Ammon's horn (tissue), 1 donor: ENCODE measurements at regions not wholly inside any gene's neighbourhood (a gene's known extent, or its start where the extent isn't known, plus 50 kb on each side); places are given as distances from the start of the nearest gene placed in this dataset.

ENCODE experiments used
- DNase-seq: peaks from one replicate; pipeline ENCODE4 v3.0.0-alpha.2; 2016; ENCODE audit warnings: low spot score

- DNase-seq: no peak
These were observed 226.8 kb downstream of the C6orf118 start for GRCh38 chr6:165082636-165083035.

DNA sequence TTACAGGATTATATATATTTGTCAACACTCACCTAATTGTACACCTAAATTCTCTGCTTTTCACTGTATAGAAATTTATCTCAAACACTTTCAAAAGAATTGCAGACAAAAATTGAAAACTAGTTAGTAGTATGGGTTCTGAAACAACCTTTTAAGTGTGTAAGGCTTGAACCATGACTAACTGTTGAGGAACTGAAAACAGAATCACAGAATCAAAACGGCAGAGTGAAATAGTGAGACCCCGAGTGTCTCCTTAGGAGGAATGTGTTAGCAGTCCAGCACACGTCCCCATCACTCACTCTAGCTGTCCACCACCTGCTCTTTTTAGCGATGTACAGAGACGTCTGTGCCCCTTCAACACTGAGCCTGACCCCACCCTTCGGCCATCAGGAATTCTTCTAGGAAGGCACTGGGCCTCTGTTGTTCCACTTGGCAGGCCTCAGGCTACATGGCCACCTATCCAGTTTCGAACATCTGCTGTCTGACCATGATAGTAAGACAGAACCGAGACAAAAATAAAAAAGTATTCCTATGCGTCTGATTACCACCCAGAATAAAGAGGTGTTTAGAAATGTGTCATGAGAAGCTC, 227.4 kb downstream of the C6orf118 start:
- no peak for DNase-seq

- DNase-seq: no peak
These were observed 231.5 kb downstream of the C6orf118 start for GRCh38 chr6:165077876-165078275.

DNA sequence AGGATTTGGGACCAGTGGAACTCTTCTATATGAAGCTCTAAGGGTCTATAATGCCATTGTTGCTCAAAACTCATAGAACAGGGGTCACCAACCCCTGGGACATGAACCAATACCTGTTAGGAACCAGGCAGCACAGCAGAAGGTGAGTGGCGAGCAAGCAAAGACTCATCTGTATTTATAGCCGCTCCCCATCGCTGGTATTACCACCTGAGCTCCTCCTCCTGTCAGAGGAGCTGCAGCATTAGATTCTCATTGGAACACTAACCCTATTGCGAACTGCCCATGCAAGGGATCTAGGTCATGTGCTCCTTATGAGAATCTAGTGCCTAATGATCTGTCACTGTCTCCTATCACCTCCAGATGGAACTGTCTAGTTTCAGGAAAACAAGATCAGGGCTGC, 237.5 kb downstream of the C6orf118 start:
- no peak for DNase-seq

DNA sequence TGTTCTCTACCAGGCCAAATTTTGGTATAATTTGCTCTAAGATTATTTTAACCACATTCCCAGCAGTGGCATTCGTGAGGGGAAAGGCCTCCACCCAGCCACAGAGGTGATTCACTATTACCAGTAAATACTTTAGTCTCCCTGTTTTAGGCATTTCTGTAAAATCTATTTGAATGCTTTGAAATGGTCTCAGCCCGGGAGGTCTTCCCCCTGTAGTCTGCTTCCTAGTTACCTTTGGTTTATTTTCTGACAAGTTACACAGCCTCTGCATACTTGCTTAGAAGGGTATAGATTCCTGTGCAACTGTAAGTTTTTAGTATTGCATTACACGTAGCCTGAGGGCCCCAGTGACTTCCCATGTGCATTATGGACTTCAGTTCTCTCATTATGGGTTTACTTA, 248.7 kb downstream of the C6orf118 start:
- DNase-seq: no peak

DNA sequence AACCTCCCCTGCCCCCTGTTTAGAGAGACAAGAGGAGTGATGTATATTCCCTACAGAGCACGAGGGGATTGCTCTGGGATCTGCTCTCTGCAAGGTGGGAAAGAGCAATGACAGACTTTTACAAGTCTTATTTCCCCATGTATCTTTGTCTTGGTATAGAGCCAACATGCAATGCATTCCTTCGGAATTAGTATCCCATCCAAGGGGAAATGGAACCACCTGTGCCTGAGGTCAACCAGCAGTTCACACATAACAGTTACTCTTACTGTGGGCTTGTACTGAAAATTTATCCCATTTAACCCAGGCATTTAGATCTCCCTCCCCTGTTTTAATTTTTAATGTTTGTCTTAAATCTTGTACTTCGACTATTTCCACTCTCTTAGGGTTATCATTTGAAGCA, 250.4 kb downstream of the C6orf118 start:
- DNase-seq: no peak

DNA sequence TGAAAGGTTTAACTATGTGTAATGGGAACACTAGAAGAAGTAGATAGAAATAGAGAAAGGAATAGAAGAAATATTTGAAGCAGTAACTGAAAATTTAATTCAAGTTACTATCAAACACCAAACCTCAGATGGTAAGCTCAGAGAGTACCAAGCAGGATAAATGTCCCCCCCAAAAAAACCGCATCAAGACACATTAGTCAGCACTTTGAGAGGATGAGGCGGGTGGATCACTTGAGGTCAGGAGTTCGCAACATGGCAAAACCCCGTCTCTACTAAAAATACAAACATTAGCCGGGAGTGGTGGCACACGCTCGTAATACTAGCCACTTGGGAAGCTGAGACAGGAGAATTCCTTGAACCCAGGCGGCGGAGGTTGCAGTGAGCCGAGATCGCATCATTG, 253.1 kb downstream of the C6orf118 start:
- no peak for DNase-seq

DNA sequence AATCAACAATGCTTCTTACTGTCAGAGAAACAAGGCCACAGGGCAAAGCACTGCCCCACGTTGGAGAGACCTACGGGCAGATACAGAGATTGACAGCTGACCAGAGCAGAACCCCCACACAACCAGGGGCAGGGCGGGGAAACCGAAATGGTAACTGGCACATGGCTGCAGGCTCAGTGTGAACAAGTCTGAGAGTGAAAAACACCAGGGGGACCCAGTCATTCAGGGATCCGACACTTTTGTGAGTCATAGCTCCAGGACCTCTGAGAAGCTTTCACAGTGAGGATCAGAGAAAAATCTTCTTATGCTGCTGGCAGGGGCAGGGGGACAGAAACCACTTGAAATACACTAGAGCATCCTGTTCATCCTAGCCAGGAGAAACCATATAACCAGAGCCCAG, 254.2 kb downstream of the C6orf118 start:
- no peak for DNase-seq

- no peak for DNase-seq
These were observed 256.6 kb downstream of the C6orf118 start for GRCh38 chr6:165052561-165053480.

DNA sequence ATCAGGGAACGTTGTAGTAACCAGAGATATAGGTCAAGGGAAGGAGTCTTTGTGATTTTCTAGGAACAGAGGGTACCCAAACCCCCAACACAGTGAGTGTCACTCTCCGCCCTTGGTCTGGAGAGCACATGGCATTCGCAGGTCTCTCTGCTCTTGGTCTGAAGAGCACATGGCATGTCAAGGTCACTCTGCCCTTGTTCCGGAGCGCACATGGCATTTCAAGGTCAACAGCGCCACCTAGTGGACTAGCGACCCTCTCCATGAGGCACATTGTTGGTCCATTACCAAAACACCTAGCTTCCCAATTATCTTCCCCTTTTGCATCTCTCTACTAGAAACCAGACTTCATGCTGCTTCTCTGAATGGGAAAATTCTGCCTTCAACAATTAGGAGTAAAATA, 260.0 kb downstream of the C6orf118 start:
- peak; percentile 5 for DNase-seq

- no peak for DNase-seq
These were observed 261.5 kb downstream of the C6orf118 start for GRCh38 chr6:165047952-165048351.

DNA sequence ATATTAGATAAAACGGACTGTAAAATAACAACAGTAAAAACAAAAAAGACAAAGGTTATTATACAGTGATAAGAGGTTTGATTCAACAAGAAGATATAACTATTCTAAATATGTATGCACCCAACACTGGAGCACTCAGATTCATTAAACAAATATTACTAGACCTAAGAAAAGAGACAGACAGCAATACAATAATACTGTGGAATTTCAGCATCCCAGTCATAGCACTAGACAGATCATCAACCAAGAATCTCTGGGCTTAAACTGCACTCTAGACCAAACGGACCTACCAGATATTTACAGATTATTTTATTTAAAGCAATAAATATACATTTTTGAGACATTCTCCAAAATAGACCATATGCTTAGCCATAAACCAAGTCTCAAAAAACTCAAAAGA, 263.8 kb downstream of the C6orf118 start:
- no peak for DNase-seq

- no peak for DNase-seq
These were observed 266.5 kb downstream of the C6orf118 start for GRCh38 chr6:165042912-165043311.

DNA sequence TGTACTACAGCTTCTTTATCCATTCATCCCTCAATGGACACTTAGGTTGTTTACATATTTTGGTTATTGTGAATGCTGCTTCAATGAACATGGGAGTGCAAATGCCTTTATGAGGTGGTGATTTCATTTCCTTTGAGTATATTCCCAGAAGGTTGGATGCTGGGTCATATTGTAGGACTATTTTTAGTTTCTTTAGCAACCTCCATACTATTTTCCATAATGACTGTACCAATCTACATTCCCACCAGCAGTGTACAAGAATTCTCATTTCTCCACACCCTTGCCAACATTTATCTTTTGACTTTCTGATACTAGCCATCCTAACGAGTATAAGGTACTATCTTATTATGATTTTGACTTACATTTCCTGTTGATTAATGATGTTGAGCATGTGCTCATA, 269.0 kb downstream of the C6orf118 start:
- no peak for DNase-seq

- DNase-seq: no peak
These were observed 275.1 kb downstream of the C6orf118 start for GRCh38 chr6:165034271-165034741.

DNA sequence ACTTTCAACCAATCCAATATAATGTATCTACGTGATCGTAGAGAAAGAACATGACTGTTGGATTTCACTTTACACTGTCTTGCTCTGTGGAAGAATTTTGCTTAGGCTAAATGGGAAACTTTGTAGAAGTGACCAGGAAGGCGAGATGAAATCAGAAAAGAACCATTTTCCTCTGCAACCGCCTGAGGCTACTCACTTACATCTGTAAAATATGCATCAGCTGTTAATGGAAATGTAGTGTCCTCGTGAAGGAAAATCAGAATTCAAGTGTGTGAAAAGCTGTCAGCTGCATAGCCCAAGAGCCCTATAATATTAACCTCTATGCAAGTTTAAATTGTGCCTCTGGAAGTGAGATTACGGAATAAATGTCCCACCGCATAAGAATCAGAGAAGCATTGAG, 277.9 kb downstream of the C6orf118 start:
- DNase-seq: no peak

DNA sequence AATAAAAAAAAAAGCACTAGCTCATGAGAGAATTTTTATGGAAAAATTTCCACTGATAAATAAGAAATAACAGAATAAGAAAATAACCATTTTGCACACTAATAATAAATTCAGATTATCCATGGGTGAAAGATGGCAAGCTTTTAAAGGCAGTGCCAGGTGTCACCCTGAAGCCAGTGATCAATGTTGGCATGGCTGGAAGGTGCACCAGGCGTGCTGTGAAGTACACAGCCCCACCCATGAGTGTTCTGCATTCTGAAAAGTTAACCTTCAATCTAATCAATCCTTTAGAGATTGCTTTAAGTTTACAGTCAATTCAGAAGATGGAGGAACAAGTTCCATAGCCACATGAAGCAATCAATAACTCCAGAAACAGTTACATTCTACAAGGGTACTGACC, 284.4 kb downstream of the C6orf118 start:
- no peak for DNase-seq

DNA sequence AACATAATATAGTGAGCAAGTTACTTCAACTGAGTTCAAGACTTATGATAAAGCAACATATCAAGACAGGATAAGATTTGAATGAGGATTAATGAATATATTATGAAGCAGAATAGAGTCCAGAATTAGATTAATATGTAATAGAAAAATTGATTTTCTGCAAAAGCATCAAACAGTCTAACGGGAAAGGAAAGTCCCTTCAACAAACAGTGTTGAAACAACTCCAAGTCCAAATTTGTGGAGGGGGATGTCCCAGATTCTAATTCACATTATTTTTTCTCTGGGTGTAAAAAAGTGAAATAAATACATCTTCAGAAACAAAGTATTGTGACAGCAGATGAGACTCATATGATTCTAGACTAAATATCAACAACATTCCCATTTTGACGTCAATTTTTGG, 289.7 kb downstream of the C6orf118 start:
- no peak for DNase-seq

GRCh38 chr6:165015676-165016075, 293.7 kb downstream of the C6orf118 start:
- DNase-seq: no peak

DNA sequence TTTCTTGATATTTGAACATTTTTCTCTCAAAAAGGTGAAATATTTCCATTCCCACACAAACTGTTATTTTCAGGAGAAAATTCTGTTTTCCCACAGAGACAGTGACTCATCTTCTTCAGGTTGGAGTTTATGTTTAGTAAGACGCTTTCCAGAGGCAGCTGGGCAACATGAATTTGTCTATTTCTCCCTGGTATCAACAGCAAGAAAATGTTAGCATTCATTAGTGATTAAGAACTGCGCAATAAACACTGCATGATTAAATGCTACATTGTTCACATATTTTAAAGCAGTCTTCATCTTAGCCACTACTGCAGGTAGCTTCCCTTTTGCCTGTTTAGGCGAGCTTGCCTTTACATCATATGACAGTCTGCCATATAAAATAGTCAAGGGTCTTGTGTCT, 295.7 kb downstream of the C6orf118 start:
- no peak for DNase-seq

- no peak for DNase-seq
These were observed 297.2 kb downstream of the C6orf118 start for GRCh38 chr6:165012183-165012582.

DNA sequence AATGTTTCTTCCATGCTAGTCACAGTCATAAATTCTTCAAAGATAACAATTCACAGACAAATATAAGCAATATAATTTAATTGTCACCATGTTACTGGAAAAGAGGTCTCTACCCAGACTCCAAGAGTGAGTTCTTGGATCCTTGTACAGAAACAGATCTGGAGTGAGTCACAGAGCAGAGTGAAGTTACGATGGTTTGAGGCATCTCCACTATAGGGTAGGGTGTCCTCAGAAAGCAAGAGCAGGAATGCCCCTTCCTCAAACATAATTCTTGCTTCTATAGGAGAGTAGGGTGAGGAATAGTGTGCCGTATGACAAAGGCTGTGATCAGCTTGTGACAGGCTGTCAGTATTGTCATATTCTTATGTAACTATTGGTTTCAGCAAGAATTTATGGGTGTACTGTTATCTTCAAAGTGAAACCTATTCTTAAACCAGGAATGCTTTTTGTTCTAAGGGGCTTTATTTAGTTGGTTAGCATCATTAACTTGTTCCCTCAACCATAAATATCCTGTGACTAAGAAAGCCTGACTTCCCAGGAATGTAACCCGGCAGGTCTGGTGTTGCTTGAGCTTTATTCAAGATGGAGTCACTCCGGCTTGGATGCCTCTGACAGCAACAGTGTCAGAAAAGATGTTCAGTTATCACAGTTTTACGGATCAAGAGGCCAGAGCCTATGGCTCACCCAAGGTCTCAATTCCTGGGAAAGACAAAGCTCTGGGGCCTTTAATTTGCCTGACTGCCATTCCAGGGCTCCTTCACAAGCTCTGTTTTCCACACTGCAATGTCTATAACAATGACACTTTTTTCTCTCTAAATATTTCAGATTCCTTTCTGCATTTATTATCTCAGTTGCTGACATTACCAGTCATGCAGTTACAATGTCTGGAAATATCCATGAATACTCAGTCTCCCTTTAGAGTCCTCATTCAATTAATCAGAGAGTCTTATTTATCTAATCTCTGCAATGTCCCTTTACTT, 298.6 kb downstream of the C6orf118 start:
- DNase-seq: no peak
